Neural progenitor cell (in vitro differentiated cells): ENCODE measurements at regions not wholly inside any gene's neighbourhood (a gene's known extent, or its start where the extent isn't known, plus 50 kb on each side); places are given as distances from the start of the nearest gene placed in this dataset.

Source experiments
- DNase-seq: peaks from one replicate; pipeline ENCODE4 v3.0.0-alpha.2; 2016; ENCODE audit warnings: low spot score
- H2AFZ ChIP-seq: fragments of 200-600 bp; sonication (generic); replicated peaks from 2 replicates; pipeline ENCODE4 v1.6.1; 2016; ENCODE audit warnings: antibody characterized with exemption
- H3F3A ChIP-seq: fragments of 200-600 bp; sonication (generic); 2 replicates; pipeline ENCODE4 v1.6.1; 2016; ENCODE audit warnings: antibody characterized with exemption, low read depth
- H3K27ac ChIP-seq: fragments of 200-600 bp; sonication (generic); 2 replicates; pipeline ENCODE4 v1.5.1; 2016; ENCODE audit warnings: mild to moderate bottlenecking
- H3K27me3 ChIP-seq: fragments of 200-600 bp; sonication (generic); 2 replicates; pipeline ENCODE4 v1.6.1; 2016; ENCODE audit warnings: mild to moderate bottlenecking, moderate library complexity
- H3K36me3 ChIP-seq: fragments of 200-600 bp; sonication (generic); 2 replicates; pipeline ENCODE4 v1.5.1; 2016
- H3K4me1 ChIP-seq: fragments of 200-600 bp; sonication (generic); 2 replicates; pipeline ENCODE4 v1.6.1; 2016; ENCODE audit warnings: mixed run types
- H3K4me2 ChIP-seq: fragments of 200-600 bp; sonication (generic); 2 replicates; pipeline ENCODE4 v1.6.1; 2016
- H3K4me3 ChIP-seq: fragments of 200-600 bp; sonication (generic); 2 replicates; pipeline ENCODE4 v1.5.1; 2016
- H3K79me2 ChIP-seq: fragments of 200-600 bp; sonication (generic); 2 replicates; pipeline ENCODE4 v1.6.1; 2016; ENCODE audit warnings: low read depth
- H3K9ac ChIP-seq: fragments of 200-600 bp; sonication (generic); 2 replicates; pipeline ENCODE4 v1.6.1; 2016
- H3K9me3 ChIP-seq: fragments of 200-600 bp; sonication (generic); 2 replicates; pipeline ENCODE4 v1.5.1; 2016; ENCODE audit warnings: low read depth
- H4K20me1 ChIP-seq: fragments of 200-600 bp; sonication (generic); 2 replicates; pipeline ENCODE4 v1.6.1; 2016; ENCODE audit warnings: low read depth
- H3K27ac Mint-ChIP-seq: 3 replicates; pipeline ENCODE4 v1.8.0; 2021; ENCODE audit warnings: mixed read lengths
- H3K27me3 Mint-ChIP-seq: 2 replicates; pipeline ENCODE4 v1.8.0; 2022; ENCODE audit warnings: low read depth, mild to moderate bottlenecking, inconsistent platforms, moderate library complexity, mixed read lengths; ENCODE audit not compliant: insufficient read depth
- H3K36me3 Mint-ChIP-seq: 3 replicates; pipeline ENCODE4 v1.8.0; 2021; ENCODE audit warnings: mixed read lengths
- H3K4me1 Mint-ChIP-seq: 3 replicates; pipeline ENCODE4 v1.8.0; 2021; ENCODE audit warnings: mixed read lengths
- H3K4me3 Mint-ChIP-seq: 3 replicates; pipeline ENCODE4 v1.8.0; 2021; ENCODE audit warnings: mild to moderate bottlenecking, moderate library complexity, mixed read lengths
- H3K9me3 Mint-ChIP-seq: 3 replicates; pipeline ENCODE4 v1.8.0; 2020; ENCODE audit warnings: mixed read lengths
- CTCF ChIP-seq: fragments of 200-600 bp; sonication (generic); IDR thresholded peaks from 2 replicates; pipeline ENCODE4 v1.5.1; 2017; ENCODE audit warnings: antibody characterized with exemption, mild to moderate bottlenecking
- EZH2 ChIP-seq: fragments of 200-600 bp; sonication (generic); IDR thresholded peaks from 2 replicates; pipeline ENCODE4 v1.6.1; 2017; ENCODE audit warnings: antibody characterized with exemption, mild to moderate bottlenecking, moderate library complexity
- EZH2phosphoT487 ChIP-seq: fragments of 200-600 bp; sonication (generic); IDR thresholded peaks from 2 replicates; pipeline ENCODE4 v1.6.1; 2017; ENCODE audit warnings: antibody characterized with exemption

GRCh38 chr3:87047852-87048251 is 56.9 kb upstream of the VGLL3 start:
- DNase-seq: no peak
- Histone ChIP-seq H3K79me2 (no peaks in the 10 kb centered on the region), H3K27ac (no peak overlapping the region), H3K27me3 (no peaks in the 10 kb centered on the region), H4K20me1 (no peaks in the 10 kb centered on the region), H3K4me1 (no peaks in the 10 kb centered on the region), H3K9me3 (no peaks in the 10 kb centered on the region), H3K36me3 (no peaks in the 10 kb centered on the region), H3K4me2 (no peak overlapping the region), H2AFZ (peak overlapping the region; percentile 57), H3K9ac (no peak overlapping the region), H3K4me3 (no peak overlapping the region), H3F3A (no peaks in the 10 kb centered on the region)
- no peaks in the 10 kb centered on the region for H3K27me3 Mint-ChIP-seq
- no peaks in the 10 kb centered on the region for H3K36me3 Mint-ChIP-seq
- no peaks in the 10 kb centered on the region for H3K4me1 Mint-ChIP-seq
- H3K27ac Mint-ChIP-seq: no peak overlapping the region
- H3K4me3 Mint-ChIP-seq: no peak overlapping the region
- TF ChIP-seq EZH2 (no peak), CTCF (no peak), EZH2phosphoT487 (no peak)
- H3K9me3 Mint-ChIP-seq: no peaks in the 10 kb centered on the region

GRCh38 chr3:87046241-87046640 is 55.3 kb upstream of the VGLL3 start:
- no peak for DNase-seq
- TF ChIP-seq EZH2phosphoT487 (no peak), CTCF (no peak), EZH2 (no peak)
- Histone ChIP-seq H3F3A (no peaks in the 10 kb centered on the region), H3K4me3 (no peak overlapping the region), H4K20me1 (no peaks in the 10 kb centered on the region), H3K9ac (no peak overlapping the region), H3K79me2 (no peaks in the 10 kb centered on the region), H3K27me3 (no peaks in the 10 kb centered on the region), H3K4me1 (no peaks in the 10 kb centered on the region), H3K36me3 (no peaks in the 10 kb centered on the region), H3K9me3 (no peaks in the 10 kb centered on the region), H2AFZ (no peak overlapping the region), H3K4me2 (no peak overlapping the region), H3K27ac (no peak overlapping the region)
- no peaks in the 10 kb centered on the region for H3K9me3 Mint-ChIP-seq
- H3K36me3 Mint-ChIP-seq: no peaks in the 10 kb centered on the region
- no peak overlapping the region for H3K27ac Mint-ChIP-seq
- peaks cover 2% of the 10 kb centered on the region for H3K27me3 Mint-ChIP-seq
- no peaks in the 10 kb centered on the region for H3K4me1 Mint-ChIP-seq
- no peak overlapping the region for H3K4me3 Mint-ChIP-seq

- no peak overlapping the region for H3K4me3 Mint-ChIP-seq
- no peak overlapping the region for H3K4me3 ChIP-seq
- DNase-seq: no peak
Observed at GRCh38 chr3:87045473-87045872, 54.5 kb upstream of the VGLL3 start.

More at GRCh38 chr3:87045473-87045872, 54.5 kb upstream of the VGLL3 start:
- no peaks in the 10 kb centered on the region for H3K79me2 ChIP-seq
- no peak overlapping the region for H3K9ac ChIP-seq
- Mint-ChIP-seq H3K4me1 (no peaks in the 10 kb centered on the region), H3K36me3 (no peaks in the 10 kb centered on the region), H3K27ac (no peak overlapping the region), H3K9me3 (no peaks in the 10 kb centered on the region), H3K27me3 (peaks cover 2% of the 10 kb centered on the region)
- no peaks in the 10 kb centered on the region for H3F3A ChIP-seq
- no peak overlapping the region for H3K4me2 ChIP-seq
- no peaks in the 10 kb centered on the region for H3K36me3 ChIP-seq
- no peak overlapping the region for H2AFZ ChIP-seq
- no peaks in the 10 kb centered on the region for H3K9me3 ChIP-seq
- no peak overlapping the region for H3K27ac ChIP-seq
- no peaks in the 10 kb centered on the region for H3K27me3 ChIP-seq
- TF ChIP-seq EZH2: no peak
- TF ChIP-seq EZH2phosphoT487: no peak
- no peak for TF ChIP-seq CTCF
- H3K4me1 ChIP-seq: no peaks in the 10 kb centered on the region
- no peaks in the 10 kb centered on the region for H4K20me1 ChIP-seq
